Left colon (tissue), 2 donors: ENCODE measurements at regions not wholly inside any gene's neighbourhood (a gene's known extent, or its start where the extent isn't known, plus 50 kb on each side); places are given as distances from the start of the nearest gene placed in this dataset.

Experiments used
- ATAC-seq: fragments of 200-7000 bp; cut with Tn5 transposase; one replicate; pipeline ENCODE4 v1.9.1; 2020; ENCODE audit warnings: mild to moderate bottlenecking, moderate library complexity
- DNase-seq, 2 donors: peaks; one replicate each; pipeline ENCODE4 v3.0.0-alpha.2; 2020
- intact Hi-C, 2 donors: fragments of 100-400 bp; cut with DNase I in 1 of 2; cut with micrococcal nuclease in 1 of 2; formaldehyde crosslinking; loops; one replicate each; pipeline versions ENCODE4 v1.11.2 to v1.14.0; 2022; cut with DNase I, micrococcal nuclease
- donor health status: DM: no; HTN: no; CAD: no.
- donor health status: DM: yes; HTN: yes; CAD: no.

DNA sequence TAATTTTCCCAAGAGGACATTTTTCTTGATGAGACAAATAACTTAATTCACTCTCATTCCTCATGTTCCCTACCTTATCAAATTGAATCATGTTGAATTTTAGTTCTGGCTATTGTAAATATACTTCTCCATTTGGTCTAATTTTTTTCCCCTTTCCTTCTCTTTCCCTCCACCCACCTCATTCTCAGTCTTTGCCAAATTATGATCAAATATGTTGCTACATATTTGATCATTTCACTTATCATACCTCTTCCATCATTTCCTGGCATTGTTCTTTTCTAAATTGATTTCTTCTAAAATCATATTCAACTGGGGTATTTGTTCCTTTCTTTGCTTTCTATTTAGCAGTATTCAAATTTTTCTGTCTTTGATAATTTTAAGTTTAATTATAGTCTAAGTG lies 52.3 kb downstream of the HDGFL1 start:
- intact Hi-C loops: no loop called here
- ATAC-seq (no peak), DNase-seq (no peak)

DNA sequence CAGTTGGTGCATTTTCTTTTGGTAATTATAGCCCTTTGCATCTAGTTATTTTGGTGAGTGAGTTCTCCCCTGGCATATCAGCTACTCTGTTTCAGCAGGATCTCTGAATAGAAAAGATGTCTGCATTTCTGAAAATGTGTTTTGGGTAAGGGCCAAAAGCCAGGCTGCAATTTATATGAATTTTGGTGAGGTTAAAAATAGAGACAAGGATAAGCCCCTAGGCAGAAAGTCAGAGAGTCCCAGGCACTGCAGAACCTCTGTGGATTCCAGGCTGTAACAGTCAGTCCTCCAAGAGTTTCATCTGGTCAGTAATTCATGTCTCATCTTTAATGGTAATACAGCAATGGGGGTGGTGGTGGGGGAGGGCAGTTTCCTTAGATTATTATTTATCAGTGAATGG lies 53.0 kb downstream of the HDGFL1 start:
- intact Hi-C loops: no loop called here
- DNase-seq: no peak
- no peak for ATAC-seq

DNA sequence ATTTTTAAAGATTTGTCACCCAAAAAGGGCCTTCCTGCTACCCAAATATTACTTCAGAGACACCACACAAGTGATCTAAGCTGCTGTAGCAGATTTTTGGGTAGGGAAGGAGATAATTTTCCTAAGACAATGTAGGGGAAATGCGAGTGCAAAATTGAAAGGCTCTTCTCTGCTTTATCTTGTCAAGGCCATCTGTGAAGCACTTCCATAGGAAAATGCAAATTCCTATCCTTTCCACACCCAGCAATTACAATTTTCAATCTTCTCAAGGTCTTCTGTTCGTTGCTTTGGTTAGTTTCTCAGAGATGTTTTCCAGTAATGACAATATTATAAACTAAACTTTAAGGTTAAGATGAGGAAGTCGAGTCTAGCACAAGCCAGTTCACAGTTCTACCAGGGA lies 53.4 kb downstream of the HDGFL1 start:
- ATAC-seq (no peak), DNase-seq (no peak)
- intact Hi-C loops: no loop called here

DNA sequence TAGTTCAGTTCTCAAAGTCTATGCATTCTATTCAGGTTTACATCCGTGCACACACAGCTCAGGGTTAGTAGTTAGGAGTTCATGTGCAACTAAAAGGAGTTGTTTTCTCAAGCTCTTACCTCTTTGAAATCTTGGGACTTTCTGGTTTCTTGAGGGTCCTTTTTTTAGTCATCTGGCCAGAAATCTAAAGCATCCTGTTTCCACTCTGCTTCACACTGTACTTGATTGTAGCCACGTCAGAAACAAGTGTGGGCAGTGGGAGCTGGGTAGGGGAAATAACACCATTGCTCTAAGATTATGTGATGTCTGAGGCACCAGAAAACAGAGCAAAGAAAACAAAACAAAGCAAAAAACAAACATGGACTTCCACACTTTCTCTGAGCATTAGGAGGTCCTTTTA lies 58.3 kb downstream of the HDGFL1 start:
- intact Hi-C loops: no loop called here
- no peak for DNase-seq
- no peak for ATAC-seq

- intact Hi-C loops: no loop called here
- DNase-seq: no peak
- ATAC-seq: no peak
Measured at GRCh38 chr6:22631091-22631490, 61.7 kb downstream of the HDGFL1 start.

DNA sequence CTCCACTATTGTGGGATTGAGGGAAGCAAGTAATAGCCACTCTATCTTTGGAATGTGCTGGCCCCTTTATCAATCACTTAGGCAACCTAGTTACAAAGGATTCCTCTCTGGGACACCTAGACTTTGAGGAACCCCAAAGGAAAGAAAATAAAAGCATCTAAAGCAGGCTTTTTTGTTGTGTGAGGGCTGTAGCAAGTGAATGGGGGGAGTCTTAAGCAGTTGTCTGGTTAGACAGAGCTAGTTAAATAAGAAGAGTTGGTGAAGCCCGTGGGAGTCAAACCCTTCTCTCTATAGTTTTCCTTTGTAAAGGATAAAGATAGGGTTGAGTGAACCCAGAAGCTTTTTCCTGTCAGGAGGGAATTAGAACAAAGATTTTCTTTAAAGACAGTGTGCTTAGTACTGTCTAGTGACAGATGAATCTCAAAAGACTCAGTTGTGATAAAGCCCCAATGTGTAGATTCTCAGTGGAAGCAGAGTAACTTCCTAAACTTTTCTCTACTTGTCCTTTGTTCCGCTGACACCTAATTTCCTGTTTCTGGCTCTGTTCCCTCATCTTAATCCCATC lies 63.3 kb downstream of the HDGFL1 start:
- ATAC-seq (no peak), DNase-seq (no peak)
- intact Hi-C loops: no loop called here

DNA sequence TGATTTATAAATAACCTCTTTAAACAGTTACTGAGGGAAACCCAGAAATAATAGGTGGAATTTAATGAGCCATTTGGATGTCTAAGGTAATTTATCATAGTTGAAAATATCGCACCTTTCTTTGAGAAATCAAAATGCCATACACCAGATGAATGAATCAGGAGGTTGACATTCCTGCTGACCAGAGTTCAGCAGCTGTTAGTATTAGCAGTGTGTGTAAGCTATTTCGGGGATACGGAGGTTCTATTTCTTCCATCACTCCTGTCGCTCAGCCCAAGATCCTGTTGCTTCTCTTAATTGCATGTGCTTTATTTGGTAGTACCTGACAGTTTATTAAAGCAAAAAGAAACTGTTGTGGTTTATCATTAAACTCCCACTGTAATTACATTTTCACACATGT lies 67.1 kb downstream of the HDGFL1 start:
- ATAC-seq (no peak), DNase-seq (no peak)
- intact Hi-C loops: no loop called here

- intact Hi-C loops: no loop called here
- no peak for DNase-seq
- ATAC-seq: no peak
Measured at GRCh38 chr6:22637782-22638181, 68.4 kb downstream of the HDGFL1 start.

GRCh38 chr6:22638320-22638719 lies 69.0 kb downstream of the HDGFL1 start:
- ATAC-seq (no peak), DNase-seq (no peak)
- intact Hi-C loops: no loop called here

DNA sequence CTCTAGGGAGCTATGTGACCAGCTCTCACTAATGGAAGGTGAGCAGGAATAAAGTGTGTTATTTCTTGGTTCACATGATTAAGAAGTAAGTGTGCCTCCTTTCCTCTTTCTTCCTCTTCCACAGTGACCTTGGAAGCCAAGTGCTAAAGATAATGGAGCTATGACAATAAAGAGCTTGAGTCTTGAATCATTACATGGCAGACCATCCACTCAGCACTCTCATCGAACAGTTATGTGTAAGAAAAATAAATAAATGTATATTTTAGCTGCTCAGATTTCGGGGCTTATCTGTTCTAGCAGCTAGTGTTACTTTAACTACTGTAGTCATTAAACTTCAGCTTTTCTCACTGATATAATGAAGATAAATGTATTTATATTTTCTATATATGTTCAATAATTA lies 72.9 kb downstream of the HDGFL1 start:
- intact Hi-C loops: no loop called here
- no peak for ATAC-seq
- no peak for DNase-seq

GRCh38 chr6:22643780-22644179 lies 74.4 kb downstream of the HDGFL1 start:
- DNase-seq (peak in 1 of 2 donors; percentile 4), ATAC-seq (no peak)
- intact Hi-C loops: no loop called here

DNA sequence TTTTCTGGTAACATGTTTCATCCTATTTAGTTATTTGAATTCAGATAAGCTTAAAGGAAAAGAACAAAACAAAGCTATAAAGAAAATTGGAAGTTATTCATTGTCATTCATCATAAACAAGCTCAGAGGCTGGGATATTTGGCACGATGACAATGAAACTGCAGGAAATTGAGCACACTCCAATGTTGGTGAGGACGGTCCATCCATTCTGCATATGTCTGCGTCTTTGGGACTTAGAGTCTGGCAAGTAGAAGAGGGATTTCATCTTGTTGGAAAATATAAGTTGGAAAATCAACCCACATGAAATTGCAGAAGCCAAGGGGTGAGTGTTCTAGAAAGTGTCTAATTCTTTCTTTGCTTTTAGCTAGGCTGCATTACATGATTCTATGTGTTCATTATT lies 78.4 kb downstream of the HDGFL1 start:
- DNase-seq: no peak
- ATAC-seq: no peak
- intact Hi-C loops: no loop called here

DNA sequence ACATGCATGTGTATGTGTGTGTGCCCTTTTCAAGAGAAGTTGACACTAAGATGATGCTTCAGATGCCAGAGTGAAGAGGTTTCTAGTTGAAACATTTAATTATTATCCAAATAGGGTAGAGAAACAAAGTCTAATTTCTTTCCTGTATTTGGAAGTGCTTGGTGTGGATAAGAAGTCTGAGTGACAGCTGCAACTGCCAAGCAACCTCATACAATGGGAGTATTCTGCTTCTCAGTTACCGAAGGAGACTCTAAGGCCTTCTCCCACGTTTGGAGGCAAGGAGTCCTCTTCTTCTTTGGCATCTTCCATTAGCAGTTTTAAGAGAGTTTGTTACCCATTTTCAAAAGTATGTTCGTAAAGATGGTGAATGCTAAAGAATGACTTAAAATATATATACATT lies 82.4 kb downstream of the HDGFL1 start:
- DNase-seq (no peak), ATAC-seq (no peak)
- intact Hi-C loops: no loop called here

DNA sequence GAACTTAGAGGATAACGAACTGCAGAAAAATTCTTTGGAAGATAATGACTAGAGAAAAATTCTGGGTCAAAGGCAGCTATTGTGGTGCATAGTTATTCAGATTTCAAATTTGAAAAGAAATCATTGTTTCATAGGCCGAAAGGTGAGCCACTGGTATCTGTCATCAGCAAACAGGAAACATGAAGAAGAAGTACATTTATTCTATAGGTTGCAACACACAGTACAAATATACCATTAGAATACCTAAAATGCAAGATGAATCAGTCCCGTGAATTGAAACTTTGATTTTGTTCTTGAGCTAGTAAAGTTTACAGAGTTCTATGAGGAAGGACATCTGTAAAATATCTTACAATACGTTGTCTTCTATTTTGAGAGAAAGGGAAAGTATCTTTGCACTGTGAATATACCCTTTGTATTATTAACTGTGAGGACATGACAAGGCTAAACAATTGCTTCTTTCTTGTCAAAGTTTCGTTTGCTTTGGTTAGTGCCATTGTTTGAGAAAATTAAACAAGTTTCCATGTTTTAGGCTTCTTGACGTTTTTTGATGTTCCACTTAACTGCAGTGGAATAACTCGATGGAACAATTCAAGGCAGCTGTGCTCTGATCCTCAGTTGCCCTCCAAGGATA lies 84.7 kb downstream of the HDGFL1 start:
- DNase-seq (no peak), ATAC-seq (no peak)
- intact Hi-C loops: no loop called here

GRCh38 chr6:22656706-22657351 lies 87.5 kb downstream of the HDGFL1 start:
- intact Hi-C loops: no loop called here
- ATAC-seq: peak; percentile 89
- no peak for DNase-seq

GRCh38 chr6:22657352-22657980 lies 88.1 kb downstream of the HDGFL1 start:
- intact Hi-C loops: no loop called here
- DNase-seq: no peak
- ATAC-seq: no peak

- ATAC-seq: no peak
- DNase-seq: no peak
- intact Hi-C loops: no loop called here
Measured at GRCh38 chr6:22658183-22658582, 88.8 kb downstream of the HDGFL1 start.

GRCh38 chr6:22658934-22659333 lies 89.6 kb downstream of the HDGFL1 start:
- intact Hi-C loops: no loop called here

GRCh38 chr6:22664968-22665367 lies 95.6 kb downstream of the HDGFL1 start:
- DNase-seq (no peak), ATAC-seq (no peak)
- intact Hi-C loops: no loop called here

More at GRCh38 chr6:22658934-22659333, 89.6 kb downstream of the HDGFL1 start:
- ATAC-seq (no peak), DNase-seq (no peak)

GRCh38 chr6:22666021-22666420 lies 96.7 kb downstream of the HDGFL1 start:
- intact Hi-C loops: no loop called here
- ATAC-seq (no peak), DNase-seq (no peak)
